ENCODE measurements at regions not wholly inside any gene's neighbourhood (a gene's known extent, or its start where the extent isn't known, plus 50 kb on each side); places are given as distances from the start of the nearest gene placed in this dataset.

DNA sequence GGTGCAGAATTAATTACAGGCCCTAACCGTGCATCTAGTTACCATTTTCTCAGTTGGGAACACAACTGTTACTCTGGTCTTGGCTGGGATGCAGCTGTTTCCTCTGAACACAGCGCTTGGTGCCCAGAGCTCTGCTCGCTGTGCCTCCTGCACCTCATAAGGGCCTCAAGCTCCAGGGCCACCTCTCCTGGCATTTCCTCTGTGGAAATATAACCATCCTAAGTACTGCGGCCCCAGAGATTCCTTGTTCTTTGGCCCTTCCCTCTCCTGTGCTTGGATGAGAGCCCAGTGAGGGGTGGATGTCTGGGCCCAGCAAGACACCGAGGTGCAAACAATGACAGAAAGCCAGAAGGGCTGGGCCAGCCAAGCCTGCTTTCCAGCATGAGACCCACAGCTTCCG, 169.9 kb upstream of the CST7 start:
- no peak for DNase-seq

DNA sequence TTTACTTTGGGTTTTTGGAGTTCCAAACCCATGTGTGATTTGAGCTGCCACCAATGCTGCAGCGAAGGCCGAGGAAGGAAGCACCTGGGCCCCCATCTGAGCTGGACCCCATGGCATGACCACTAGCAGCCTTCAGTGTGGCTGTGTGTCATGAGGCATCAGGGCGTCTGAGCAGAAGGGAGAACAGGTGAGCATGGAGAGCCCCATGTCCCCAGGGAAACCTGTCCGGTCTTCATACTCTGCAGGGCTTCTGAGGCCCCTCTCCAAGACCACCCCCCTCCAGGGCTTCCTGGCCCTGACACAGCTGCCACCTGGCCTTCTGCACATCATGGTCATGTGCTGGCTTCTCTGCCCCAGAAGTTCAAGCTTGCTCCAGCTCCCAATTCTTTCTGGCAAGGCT, 169.1 kb upstream of the CST7 start:
- no peak for DNase-seq

DNA sequence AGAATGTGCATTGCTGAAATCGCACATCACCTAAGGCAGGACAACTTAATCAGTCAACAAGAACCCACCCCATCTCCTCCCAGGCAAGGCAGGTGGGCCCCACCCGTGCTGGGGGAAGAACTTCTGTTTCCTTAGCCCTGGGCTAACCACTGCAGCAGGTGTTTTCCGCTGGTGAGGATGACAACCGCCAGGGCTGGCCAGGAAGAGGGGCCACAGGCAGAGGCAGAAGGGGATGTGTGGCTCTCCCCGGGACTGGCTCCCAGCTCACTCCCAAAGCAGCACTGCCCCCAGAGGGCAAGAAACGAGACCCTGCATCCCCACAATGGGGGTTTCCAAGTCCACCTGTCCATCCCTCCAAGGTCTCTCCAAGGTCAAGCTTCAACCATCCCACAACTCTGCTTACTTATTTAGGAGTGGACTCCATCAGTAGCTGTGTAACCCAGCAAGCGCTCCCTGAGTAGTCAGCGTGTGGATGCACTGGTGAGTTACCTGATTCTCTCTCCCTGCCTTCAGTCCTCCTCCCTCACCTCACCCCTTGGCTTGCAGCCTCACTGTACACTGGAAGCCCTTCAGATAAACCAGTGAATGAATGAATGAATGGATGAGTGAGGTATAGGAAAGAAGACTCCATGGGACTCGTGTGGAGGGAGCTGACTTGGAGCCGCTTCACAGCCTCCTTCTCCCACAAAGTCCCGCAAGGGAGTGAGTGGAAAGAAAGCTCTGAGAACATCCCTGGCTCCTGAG, 168.2 kb upstream of the CST7 start:
- no peak for DNase-seq

DNA sequence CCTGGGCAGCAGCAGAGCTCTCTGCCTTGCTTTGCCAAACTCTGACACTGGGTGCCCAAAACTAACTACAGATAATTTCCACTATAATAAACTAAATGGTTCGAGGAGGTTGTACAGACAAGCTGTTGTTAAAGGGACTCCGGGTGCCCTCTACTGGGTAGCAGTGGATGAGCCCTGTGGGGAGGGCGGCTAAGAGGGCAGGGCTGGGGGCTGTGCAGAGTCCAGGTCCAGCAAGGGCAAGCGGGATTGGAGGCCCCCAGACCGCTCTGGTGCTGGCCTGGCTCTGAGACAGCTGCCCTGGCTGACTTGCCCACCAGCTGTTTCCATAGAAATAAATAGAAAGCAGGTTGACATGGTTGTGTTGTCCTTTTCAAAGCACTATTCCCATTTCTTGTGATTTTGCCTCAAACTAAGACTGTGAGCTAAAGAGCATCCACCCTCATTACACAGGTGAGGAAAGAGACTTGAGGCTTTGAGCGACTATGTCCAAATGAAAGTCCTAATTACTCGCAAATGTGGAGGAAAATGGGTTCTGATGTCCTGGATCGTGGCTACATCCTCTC, 167.6 kb upstream of the CST7 start:
- peak; percentile 26 for DNase-seq

DNA sequence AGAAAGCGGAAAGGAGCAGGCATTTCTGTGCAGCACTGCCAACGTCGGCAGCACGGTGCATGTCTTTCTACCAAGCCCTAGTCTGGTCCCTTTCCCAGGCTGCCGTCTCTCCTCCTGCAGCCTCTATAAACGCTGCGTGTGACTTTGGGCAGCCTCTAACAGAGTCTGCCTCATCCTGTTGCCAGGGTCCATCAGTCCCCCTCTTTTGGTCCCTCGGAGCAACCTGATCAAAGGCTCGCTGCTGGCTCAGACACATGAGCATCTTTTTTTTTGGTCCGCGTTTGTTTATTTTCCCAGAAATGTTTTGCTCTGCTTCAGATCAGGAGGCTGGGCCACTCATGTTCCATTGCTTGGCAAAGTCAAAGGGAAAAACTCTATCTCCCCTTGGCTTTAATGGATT, 166.8 kb upstream of the CST7 start:
- DNase-seq: no peak

DNA sequence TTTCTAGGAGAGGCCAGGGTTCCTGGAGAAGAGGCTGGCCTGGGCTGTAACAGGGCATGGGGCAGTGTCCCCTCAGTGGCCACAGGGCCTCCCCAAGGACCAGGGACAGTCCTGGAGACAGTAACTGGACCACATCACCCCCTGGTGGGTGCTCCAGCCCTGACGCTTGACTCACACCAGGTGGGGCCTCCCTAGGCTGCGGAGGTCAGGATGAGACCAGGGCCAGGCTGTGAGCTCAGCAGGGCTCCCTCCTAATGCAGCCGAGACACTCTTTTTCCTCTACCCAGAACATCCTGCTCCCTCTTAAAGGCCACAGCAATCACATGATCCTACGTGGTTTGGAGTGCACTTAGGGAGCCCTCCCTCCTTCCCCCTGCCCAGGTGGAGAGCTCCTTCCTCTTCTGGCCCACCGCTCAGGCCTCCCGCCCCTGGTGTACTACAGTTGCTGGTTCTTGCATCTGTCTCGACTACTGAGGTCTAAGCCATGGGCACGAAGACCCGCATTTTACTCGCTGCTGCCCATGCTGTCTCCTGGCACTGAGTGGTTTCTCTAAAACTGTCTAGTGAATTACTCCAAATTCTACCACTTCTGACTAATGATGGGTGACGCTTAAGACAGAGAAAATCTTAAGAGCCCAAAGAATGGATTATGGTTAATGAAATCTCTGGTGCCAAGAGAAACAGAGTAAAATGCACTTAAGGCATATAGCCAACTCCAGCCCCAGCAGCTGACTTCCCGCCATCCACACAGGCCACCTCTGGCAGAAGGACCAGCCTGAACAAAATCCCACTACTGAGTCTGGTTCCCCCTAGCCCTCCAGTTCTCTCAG, 166.1 kb upstream of the CST7 start:
- DNase-seq: no peak

DNA sequence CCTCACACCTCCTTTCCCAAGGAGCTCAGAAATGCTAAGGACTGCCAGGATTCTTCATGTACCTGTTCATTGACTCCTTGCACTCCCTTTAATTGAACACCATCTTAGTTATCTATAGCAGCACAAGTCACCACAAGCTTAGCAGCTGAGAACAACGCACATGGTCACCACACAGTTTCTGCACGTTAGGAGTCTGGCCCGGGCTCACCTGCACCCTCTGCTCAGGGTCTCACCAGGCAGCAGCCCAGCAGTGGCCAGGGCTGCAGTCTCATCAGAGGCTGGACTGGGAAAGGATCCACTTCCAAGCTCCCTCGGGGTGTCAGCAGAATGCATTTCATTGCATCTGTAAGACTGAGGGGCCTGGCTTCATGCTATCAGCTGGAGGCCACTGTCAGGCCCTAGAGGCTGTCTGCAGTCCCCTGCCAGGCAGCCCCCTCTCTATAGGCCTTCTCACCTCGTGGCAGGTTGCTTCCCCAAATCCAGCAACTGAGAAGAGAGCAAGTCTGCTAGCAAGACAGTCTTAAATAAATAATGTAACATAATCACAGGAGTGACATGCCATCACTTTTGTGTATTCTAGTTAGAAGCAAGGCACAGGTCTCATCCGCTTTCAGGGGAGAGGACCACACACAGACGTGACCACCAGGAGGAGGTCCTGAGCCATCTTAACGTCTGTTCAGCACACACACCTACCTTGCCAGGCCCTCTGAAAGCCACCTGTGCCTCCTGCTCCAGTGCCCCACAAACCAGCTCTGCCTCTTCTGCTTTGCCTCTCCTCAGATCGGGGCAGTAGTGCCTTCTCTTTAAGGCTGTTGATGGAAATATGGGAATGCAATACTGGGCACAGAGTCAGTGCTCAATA, 165.2 kb upstream of the CST7 start:
- DNase-seq: no peak

DNA sequence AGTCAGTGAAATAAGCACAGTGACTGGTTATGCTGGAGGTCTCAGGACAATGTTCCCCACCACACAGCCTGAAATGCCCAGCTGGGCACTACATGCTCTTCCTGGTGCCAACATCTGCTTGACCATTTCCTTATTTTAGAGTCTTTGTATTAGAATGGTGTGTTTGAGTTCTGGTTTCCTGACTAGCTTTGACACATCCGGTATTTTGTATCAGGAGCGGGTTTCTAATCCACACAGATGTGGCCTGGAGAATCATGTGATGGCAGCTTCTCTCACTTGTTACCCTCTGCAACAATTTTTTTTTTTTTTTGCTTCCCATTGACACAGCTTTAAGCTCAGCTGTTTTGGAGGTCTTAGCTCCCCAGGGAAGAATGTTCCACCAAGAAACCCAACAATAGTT, 164.5 kb upstream of the CST7 start:
- DNase-seq: no peak

DNA sequence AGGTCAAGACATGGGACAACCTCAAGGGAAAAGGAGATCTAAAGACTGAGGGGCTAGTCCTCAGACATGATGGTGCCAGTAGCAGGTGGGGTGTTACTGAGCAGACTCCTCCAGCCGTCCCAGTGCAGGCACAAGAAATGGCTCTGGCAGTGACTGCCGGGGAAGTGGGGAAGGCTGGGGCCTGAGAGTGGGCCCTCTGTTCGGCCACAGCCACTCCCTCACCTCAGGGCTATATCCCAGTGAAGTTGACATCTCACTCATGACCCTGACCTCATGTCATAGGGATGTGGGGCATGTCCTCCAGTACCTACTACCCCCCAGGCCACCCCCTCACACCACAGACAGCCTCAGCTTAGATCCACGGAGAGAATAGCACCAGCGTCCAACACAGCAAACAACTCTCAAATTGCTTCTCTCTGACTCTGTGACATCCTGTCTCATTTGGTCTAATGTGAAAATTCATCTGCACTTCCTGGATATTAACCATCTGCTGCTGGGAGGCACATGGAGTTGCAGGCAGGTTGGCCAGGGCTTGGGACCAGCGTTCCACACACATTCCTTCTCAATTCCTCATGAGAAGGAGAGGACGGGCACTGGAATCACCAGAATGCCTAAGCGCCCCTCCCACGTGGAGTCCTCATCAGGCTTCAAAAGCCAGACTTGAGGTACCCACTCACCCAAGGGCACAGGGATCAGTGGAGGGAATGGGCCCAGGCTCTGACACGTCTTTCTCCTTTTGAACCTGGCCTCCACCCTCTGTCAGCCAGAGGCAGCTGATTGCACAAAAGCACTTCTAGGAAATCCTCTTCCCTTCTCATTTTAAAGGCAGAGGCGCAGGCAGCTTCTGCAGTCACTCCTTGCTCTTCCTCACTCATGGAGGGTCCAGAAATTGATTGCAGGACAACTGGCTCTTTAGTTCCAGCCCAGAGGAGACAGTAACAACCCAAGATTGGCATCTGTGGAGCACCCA, 163.6 kb upstream of the CST7 start:
- no peak for DNase-seq

DNA sequence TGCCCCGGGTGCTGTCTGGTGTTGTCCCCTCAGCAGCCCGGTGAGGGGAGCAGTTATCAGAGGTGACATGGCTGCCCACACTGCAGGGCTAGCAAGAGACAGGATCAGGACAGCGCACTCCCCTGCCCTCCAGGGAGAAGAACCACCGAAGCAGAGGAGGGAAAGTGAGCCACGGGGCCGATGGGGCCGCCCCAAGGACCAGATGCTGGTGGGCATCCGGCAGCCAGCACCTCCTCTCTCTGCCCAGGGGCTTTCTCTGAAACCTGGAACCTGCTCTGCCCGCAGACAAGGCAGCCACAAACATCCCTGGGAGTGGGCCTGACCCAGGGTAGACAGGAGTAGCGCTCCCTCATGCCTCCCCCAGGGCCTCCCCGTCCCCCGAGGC, 163.0 kb upstream of the CST7 start:
- no peak for DNase-seq

DNA sequence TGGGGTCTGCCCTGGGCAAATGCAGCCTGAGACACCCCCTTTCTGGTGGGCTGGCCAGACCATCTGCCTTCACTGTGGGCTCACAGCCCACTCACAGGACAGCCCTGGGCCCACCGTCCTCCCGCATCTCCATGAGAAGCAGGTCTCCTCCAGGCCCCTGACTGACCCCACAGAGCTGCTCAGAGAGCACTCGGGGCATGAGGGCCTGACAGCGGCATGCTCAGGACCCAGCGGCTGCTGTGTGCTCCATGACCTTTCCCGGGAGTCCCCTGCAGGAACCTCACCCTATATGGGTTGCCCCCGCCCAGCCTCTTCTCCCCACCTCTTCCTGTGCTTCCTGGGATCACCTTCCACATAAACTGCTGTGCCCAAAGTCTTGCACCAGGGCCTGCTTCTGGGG, 162.4 kb upstream of the CST7 start:
- DNase-seq: no peak

DNA sequence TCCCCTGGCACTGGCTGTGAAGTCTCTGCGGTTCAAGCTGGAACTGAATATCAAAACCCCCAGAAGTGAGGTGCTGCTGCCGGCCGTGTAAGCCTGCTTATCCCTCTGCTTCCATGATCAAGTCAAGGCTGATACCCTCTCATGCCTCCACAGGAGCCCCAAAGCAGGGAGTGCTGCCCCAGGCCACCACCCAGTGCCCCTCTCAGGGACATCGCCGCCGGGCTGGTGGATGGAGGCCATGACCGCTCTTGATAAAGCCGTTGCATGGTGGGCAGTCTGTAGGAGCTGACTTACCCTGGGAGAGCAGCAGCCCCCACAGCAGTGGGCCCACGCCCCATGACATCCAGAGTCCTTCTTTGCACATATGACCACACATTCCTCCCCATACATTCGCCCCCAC, 162.0 kb upstream of the CST7 start:
- DNase-seq: no peak

DNA sequence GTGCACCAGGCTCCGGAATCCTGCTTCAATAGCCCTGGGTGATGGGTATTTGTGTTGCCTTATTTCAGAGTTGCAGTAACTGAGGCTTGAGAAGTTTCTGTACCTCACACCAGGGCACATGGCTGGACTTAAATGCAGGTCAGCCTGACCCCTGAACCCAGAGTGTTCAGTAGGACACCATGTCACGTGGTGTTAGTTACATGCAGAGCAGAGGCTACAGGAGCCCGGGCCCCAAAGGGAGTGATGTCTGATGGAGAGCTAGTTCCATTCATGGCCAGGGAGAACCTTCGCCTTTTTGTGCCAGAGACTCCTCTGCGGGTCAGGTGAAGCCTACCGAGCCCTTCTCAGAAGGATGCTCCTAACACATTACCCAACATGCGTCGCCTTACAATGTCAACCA, 161.4 kb upstream of the CST7 start:
- DNase-seq: no peak

DNA sequence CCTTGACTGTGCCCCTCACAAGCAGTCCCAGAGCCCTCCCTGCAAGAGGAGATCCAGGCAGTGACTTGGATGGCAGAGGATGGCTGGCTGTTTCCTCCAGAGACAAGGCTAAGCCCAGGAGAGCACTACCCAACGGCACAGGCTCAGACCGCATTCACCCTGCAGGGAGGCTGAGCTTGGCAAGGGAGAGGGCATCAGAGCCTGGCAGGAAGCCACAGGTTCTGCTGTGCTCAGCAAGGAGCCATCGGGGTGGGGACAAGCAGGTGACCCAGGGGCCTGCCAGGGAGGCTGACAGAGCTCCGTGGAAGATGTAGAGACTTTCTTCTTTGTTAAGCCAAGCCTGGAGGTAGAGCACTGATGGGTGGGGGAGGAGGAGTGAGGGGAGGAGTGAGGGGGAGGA, 159.2 kb upstream of the CST7 start:
- no peak for DNase-seq

DNA sequence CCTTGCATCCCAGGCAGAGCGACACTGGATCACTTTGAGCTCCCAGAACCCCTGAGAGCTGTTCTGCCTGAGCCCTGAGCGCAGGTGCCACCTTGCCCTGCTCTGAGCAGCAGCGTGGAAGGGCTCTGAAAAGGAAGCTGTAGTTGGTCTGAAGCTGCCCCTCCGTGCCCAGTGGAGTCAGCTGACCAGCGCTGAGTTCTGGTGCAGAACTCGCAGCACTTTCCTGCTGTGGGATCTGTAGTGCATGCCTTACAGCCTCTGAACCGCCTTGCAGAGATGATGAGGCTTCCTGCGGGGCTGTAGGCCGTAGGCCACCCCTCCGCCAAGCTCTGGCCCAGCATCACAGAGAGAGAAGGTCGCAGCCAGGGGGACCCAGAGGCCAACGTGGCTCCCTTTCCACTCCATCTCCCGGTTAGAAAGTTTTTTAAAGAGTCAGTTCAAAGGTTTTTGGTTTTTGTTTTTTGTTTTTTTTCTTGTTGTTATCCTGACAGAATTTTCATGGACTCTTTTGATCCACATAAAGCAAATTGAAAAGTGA, 158.3 kb upstream of the CST7 start:
- no peak for DNase-seq

DNA sequence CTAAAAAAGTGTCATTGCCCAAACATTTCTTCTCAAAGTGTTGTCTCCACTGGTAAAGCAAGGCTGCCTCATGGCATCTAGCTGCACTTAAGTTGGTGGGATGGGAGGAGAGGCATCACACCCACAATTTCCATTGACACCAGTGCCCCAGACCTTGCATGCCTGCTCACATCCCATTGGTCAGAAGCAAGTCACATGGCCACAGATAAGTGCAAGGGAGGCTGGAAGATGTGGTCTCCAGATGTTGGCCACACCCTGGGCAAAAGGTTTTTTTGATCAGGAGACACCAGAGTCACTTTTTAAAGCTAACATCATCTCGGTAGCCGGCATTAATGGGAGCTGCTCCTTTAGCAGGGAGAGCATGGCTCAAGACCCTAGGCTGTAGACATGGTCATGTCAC, 157.1 kb upstream of the CST7 start:
- DNase-seq: no peak

DNA sequence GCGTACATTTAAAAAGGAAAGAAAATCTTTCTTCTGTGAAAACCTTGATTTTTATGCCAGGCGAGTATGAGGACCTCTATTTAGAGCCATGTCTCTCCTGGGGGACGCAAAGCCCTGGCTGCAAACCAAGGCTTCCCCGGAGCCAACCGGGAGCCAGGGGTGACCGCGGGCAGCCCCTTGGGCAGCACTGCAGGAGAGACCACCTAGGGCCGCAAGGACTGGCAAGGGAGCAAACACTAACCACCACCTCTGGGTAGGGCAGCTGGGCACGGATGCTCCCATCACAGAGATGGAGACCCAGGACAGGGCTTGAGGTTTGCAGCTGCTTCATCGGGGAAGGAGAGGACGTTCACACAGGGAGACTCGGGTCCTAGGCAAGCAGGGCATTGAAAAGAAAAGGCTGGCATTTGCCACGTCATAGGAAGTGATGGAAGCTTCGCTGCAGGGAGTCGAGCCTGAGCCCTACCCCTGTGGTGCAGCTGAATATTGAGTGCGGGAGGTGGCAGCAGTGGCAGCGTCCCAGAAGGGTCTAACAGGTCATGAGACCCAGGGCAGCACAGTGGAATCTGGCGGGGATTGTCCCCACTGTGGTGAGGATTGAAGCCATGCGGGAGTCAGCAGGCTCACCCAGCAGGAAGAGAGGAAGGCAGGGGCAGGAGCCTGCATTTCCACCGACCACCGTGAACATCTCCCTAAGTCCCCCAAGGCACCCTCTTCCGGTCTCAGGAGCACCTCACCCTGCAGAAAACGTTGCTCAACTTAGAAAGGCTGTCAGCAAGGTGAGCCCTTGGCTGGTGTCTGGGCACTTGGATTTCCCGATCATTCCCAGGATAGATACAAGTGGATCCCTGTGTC, 156.2 kb upstream of the CST7 start:
- no peak for DNase-seq

DNA sequence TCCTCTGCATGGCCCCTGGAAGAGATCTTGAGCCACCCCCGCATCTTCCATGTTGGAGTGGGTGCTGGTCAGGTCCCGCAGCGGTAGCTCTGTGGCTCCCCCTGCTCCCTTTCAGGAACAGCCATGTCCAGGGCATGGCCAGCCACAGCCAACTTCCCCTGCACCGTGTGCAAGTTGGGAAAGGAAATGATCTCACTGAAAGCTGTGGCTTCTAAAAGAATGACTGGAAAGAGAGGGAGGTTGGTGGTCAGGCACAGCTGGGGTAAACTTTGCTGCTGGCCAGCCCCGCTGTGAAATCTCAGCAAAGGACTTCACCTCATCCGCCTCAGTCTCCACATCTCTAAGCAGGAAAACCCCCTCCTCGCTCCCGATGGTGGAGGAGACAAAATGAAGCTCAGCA, 153.6 kb upstream of the CST7 start:
- no peak for DNase-seq

DNA sequence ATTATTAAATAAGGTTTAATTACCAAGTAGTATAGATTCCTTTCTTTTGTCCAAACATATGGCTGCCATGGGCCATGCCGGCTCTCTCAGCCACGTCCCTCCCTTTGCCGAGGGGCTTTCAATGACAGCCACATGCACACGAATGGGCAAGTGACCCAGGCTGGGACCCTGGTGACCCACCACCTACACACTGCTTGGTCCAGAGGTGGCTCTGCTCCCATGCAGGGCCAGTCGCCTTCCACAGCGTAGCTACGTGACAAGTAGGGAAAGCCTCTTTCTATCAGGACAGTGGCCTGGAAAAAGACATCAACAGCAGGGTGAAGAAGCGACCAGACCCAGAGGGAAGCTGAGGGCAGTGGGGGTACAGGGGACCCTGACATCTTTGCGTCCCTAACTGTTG, 152.8 kb upstream of the CST7 start:
- DNase-seq: no peak

DNA sequence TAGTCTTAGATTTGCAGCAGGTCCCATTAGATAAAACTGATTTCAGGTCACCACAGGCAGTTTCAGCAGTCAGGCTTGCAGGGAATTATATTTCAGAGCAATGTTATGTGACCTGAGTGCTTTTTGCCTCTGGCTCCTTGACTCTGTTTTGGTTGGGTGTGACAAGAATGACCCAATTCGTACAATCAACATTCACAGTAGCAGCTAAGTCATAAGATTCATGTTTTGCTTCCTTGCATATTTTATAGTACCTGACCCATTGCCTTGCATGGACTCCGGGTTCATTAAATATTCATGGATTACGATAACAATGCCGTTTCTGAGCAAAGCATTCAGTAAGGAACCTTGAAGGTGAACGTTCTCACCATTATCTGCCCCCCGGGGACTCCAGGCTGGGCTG, 152.0 kb upstream of the CST7 start:
- DNase-seq: no peak
